BJ (cell line): ENCODE measurements at regions not wholly inside any gene's neighbourhood (a gene's known extent, or its start where the extent isn't known, plus 50 kb on each side); places are given as distances from the start of the nearest gene placed in this dataset.

ENCODE experiments used
- CTCF ChIA-PET: fragments of 350-600 bp; formaldehyde crosslinking; extraction: SDS; loops from one replicate; lab custom pipeline; 2021; ENCODE audit warnings: antibody characterized with exemption, inconsistent platforms; lab: Yijun Ruan, JAX
- POLR2A ChIA-PET: fragments of 300-600 bp; sonication (Branson Sonifier 250); formaldehyde crosslinking; extraction: SDS; loops from one replicate; lab custom pipeline; 2021; ENCODE audit warnings: antibody characterized with exemption; lab: Charles Lee
- DNase-seq: peaks from one replicate; pipeline ENCODE4 v3.0.0-alpha.2; 2011; ENCODE audit warnings: low read depth
- H3K27me3 ChIP-seq: 2 replicates; pipeline ENCODE4 v1.6.0; 2011; ENCODE audit warnings: low read length; ENCODE audit not compliant: control insufficient read depth, insufficient read depth
- H3K36me3 ChIP-seq: 2 replicates; pipeline ENCODE4 v1.5.1; 2011; ENCODE audit warnings: low read length; ENCODE audit not compliant: control insufficient read depth, insufficient read depth
- H3K4me3 ChIP-seq: 2 replicates; pipeline ENCODE4 v1.5.1; 2011; ENCODE audit warnings: low read depth, mild to moderate bottlenecking, control low read depth, low read length
- TF ChIP-seq, protein P1 (sequence below): IDR thresholded peaks from 2 replicates; pipeline ENCODE4 v1.5.1; 2011; ENCODE audit warnings: low read depth, mild to moderate bottlenecking, control low read depth, inconsistent platforms, low read length, moderate library complexity; ENCODE audit not compliant: insufficient read depth

DNA sequence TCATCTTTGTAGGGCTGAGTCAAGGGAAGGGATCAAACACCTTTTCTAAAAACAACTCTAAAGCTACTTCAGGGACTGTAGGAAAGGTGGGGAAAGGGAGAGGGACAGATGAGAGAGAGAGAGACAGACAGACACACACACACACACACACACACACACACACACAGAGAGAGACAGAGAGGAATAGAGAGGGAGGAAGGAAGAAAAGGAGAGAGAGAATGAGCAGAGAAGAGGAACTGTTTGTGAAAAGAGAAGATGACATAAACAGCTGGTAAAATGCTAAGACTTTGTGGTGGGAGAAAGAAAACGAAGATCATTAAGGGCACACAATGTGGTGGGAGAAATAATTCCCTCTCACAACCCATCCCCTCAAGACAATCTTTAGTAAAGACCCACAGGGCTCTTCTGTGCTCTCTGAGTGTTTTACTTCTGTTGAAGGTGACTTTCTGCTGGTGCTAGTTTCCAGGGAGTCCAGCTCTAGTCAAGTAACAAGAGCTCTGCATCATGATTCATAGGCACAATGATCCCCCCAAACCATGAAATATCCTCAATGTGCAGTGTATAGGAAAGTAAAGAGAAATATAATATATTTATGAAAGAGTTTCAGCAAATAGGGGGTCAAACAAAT is 77.2 kb upstream of the STK17B start:
- Histone ChIP-seq H3K27me3 (no peaks in the 10 kb centered on the region), H3K4me3 (no peak overlapping the region), H3K36me3 (0 out of 2 replicates have a peak, but pooled peaks cover 1% of the 10 kb centered on the region)
- ChIA-PET CTCF (interaction anchor here (0.7 to 2.3 kb wide), 5 partner anchors 11 to 170 kb away, joined by 3 to 7 read pairs (median 3); no protein-coding TSS in a partner anchor), POLR2A (interaction anchor here (0.5 kb wide), 1 partner anchor 113 kb away, joined by 6 read pairs; no protein-coding TSS in a partner anchor)
- TF ChIP-seq, protein P1, sequence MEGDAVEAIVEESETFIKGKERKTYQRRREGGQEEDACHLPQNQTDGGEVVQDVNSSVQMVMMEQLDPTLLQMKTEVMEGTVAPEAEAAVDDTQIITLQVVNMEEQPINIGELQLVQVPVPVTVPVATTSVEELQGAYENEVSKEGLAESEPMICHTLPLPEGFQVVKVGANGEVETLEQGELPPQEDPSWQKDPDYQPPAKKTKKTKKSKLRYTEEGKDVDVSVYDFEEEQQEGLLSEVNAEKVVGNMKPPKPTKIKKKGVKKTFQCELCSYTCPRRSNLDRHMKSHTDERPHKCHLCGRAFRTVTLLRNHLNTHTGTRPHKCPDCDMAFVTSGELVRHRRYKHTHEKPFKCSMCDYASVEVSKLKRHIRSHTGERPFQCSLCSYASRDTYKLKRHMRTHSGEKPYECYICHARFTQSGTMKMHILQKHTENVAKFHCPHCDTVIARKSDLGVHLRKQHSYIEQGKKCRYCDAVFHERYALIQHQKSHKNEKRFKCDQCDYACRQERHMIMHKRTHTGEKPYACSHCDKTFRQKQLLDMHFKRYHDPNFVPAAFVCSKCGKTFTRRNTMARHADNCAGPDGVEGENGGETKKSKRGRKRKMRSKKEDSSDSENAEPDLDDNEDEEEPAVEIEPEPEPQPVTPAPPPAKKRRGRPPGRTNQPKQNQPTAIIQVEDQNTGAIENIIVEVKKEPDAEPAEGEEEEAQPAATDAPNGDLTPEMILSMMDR, result no peak
- no peak for DNase-seq

DNA sequence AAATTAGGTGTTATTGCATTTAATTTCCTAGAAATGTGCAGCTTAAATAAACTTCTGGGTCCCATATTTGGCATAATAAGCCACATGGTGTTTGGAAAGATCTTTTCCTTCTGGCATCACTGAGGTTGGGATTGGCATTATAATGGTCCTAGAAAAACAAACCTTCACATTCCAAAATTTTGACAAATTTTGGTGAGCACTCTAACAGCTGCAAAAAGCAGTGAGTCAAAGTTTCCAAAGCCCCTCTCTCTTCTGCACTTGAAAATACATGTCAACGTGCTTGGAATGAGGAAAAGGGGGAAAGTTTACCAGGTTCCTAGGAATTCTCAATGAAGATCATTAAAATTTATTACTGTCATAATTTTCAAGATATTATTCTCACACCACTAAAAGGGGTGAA is 77.8 kb upstream of the STK17B start:
- Histone ChIP-seq H3K27me3 (no peaks in the 10 kb centered on the region), H3K4me3 (no peak overlapping the region), H3K36me3 (0 out of 2 replicates have a peak, but pooled peaks cover 1% of the 10 kb centered on the region)
- POLR2A ChIA-PET, result no interaction called here
- CTCF ChIA-PET, result interaction anchor here (0.7 to 2.3 kb wide), 4 partner anchors 10 to 171 kb away, joined by 3 to 7 read pairs (median 4); no protein-coding TSS in a partner anchor
- no peak for DNase-seq
- TF ChIP-seq, protein P1, result no peak

DNA sequence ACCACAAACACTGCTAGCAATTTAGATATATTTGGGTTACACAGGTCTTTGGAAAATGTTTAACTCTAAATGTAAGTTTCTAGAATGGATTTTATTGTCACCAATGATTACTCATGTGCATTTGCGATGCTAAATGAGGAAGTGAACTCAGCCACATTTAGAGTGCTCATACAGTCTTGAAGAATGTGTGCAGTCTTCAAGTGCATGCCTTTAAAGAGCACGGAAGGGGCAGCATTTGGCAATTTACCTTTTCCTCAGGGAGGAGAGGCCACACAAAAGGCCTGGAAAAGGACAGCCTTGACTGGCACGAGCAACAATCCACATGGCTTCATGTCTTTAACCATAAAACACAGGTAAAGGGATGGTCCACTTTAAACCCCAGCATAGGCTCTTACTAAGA is 78.5 kb upstream of the STK17B start:
- ChIA-PET CTCF (interaction anchor here (1.1 kb wide), 1 partner anchor 17 kb away, joined by 3 read pairs; no protein-coding TSS in a partner anchor), POLR2A (no interaction called here)

DNA sequence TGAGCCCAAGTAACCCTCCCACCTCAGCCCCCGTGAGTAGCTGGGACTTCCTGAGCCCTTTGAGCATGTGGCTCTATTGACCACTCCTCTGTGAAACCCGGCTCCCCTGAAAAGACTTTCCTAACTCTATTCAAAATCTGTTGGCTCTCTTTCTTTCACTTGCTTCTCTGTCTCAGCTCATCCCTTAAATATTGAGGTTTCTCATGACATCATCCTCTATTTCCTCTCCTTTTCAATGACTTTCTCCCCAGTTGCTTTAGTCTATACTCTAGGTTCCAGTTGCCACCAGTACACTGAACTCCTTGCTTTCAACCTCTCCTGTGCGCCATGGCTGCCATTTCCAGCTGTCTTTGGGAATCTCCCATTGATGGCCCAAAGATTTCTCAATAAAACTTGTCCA is 79.8 kb upstream of the STK17B start:
- ChIA-PET CTCF (interaction anchor here (0.7 kb wide), 1 partner anchor 205 kb away, joined by 3 read pairs; no protein-coding TSS in a partner anchor), POLR2A (no interaction called here)
- 0 out of 2 replicates have a peak, but pooled peaks cover 1% of the 10 kb centered on the region for H3K36me3 ChIP-seq
- no peak overlapping the region for H3K4me3 ChIP-seq
- DNase-seq, result no peak
- H3K27me3 ChIP-seq, result no peaks in the 10 kb centered on the region
- TF ChIP-seq, protein P1, result no peak

More for the DNA sequence above, 78.5 kb upstream of the STK17B start:
- 0 out of 2 replicates have a peak, but pooled peaks cover 1% of the 10 kb centered on the region for H3K36me3 ChIP-seq
- DNase-seq, result no peak
- no peak overlapping the region for H3K4me3 ChIP-seq
- no peaks in the 10 kb centered on the region for H3K27me3 ChIP-seq
- TF ChIP-seq, protein P1, result no peak

DNA sequence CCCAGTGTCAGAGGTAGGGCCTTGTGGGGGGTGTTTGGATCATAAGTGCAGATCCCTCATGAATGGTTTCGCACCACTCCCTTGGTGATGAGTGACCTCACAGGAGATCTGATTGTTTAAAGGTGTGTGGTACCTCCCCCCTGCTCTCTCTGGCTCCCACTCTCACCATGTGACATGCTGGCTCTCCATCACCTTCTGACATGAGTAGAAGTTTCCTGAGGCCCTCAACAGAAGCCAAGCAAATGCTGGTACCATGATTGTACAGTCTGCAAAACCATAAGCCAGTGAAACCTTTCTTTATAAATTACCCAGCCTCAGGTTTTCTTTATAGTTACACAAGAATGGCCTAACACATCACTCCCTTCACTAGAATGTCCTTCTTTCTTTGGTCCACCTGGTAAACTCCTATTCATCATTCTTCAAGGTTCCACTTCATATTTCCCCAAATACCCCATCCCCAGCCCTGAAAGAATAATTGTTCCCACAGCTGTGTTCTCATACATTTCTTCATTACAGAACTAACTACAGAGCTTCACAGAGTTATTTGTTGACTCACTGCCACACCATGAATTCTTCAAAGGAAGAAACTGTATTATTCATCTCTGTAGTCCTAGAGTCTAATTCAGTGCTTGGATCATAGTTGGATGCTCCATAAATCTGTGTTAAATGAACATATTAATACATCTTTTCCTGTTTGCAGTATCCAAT is 81.2 kb upstream of the STK17B start:
- no peak for DNase-seq
- no peak overlapping the region for H3K4me3 ChIP-seq
- 0 out of 2 replicates have a peak, but pooled peaks cover 1% of the 10 kb centered on the region for H3K36me3 ChIP-seq
- TF ChIP-seq, protein P1, result no peak
- no peaks in the 10 kb centered on the region for H3K27me3 ChIP-seq
- CTCF ChIA-PET, result no interaction called here
- POLR2A ChIA-PET, result interaction anchor here (0.6 kb wide), 1 partner anchor 759 kb away, joined by 4 read pairs; no protein-coding TSS in a partner anchor
